ENCODE measurements at regions not wholly inside any gene's neighbourhood (a gene's known extent, or its start where the extent isn't known, plus 50 kb on each side); places are given as distances from the start of the nearest gene placed in this dataset.

DNA sequence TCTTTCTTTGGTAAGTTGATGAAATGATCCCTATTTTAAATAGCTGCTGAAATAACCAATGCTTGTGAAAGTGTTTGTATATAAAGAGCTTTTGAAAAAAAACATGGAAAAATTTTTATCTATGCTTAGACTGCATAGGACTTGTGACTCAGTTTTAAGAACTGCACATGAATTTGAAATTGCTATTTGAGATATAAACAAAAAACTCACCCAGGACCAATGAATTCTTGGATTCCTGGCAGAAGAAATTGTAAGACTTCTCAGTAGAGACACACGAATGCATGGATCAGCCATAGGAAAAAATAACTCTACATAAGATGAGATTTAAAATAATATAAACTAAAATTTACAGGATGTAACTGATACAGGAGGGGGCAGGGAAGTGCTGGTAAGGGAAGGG lies 278.8 kb upstream of the SORCS1 start:
- TF ChIP-seq, protein P1, sequence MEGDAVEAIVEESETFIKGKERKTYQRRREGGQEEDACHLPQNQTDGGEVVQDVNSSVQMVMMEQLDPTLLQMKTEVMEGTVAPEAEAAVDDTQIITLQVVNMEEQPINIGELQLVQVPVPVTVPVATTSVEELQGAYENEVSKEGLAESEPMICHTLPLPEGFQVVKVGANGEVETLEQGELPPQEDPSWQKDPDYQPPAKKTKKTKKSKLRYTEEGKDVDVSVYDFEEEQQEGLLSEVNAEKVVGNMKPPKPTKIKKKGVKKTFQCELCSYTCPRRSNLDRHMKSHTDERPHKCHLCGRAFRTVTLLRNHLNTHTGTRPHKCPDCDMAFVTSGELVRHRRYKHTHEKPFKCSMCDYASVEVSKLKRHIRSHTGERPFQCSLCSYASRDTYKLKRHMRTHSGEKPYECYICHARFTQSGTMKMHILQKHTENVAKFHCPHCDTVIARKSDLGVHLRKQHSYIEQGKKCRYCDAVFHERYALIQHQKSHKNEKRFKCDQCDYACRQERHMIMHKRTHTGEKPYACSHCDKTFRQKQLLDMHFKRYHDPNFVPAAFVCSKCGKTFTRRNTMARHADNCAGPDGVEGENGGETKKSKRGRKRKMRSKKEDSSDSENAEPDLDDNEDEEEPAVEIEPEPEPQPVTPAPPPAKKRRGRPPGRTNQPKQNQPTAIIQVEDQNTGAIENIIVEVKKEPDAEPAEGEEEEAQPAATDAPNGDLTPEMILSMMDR (IDR thresholded peaks at IDR 0.05; ENCODE audit: insufficient read depth, low read length, poor library complexity, severe bottlenecking): no peak
- no peak for TF ChIP-seq EZH2phosphoT487 (conservative IDR thresholded peaks at IDR 0.05; ENCODE audit: low read length)
